WTC11 (cell line): ENCODE measurements at regions not wholly inside any gene's neighbourhood (a gene's known extent, or its start where the extent isn't known, plus 50 kb on each side); places are given as distances from the start of the nearest gene placed in this dataset.
"Not testable (repeated sequence)": the region's sequence is repeated elsewhere in the genome, so short reads cannot be mapped to it uniquely, and the experiment has no call there.

Experiments
- HMGA2 ChIP-seq: fragments of 250-450 bp; sonication (Bioruptor Pico); IDR thresholded peaks from 2 replicates; pipeline ENCODE4 v1.4.0; 2021; ENCODE audit warnings: mild to moderate bottlenecking, moderate library complexity
- SOX15 ChIP-seq: fragments of 250-450 bp; sonication (Bioruptor Pico); IDR thresholded peaks from 2 replicates; pipeline ENCODE4 v1.9.0; 2021; ENCODE audit warnings: mild to moderate bottlenecking
- ZNF263 ChIP-seq: sonication (generic); formaldehyde crosslinking; IDR thresholded peaks from 2 replicates; pipeline ENCODE4 v1.8.1; 2022; ENCODE audit warnings: low read depth, mild to moderate bottlenecking, moderate library complexity, missing genetic modification reagents
- TF ChIP-seq, protein P1 (sequence below): fragments of 200-600 bp; IDR thresholded peaks from 2 replicates; pipeline ENCODE4 v1.8.0; 2022; ENCODE audit warnings: antibody characterized with exemption

DNA sequence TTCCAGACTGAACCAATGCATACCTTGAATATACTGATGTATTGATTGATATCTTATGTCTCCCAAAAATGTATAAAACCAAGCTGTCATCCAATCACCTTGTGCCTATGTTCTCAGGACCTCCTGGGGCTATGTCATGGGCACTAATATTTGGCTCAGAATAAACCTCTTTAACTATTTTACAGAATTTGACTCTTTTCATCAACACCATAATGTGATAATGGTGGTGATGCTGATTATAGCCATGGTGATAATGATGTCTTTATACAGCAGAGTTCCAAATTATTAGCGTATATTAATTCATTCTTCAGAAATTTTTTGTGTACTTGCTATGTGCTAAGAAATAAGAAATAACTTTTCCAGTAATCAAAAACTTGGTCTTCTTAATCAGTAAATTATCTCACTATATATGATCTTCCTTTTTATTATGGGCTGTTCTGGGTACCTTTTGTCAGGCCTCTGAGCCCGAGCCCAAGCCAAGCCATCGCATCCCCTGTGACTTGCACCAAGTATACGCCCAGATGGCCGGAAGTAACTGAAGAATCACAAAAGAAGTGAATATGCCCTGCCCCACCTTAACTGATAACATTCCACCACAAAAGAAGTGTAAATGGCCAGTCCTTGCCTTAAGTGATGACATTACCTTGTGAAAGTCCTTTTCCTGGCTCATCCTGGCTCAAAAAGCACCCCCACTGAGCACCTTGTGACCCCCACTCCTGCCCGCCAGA, 496.2 kb upstream of the MMS22L start:
- TF ChIP-seq ZNF263, HMGA2, SOX15 (CRISPR knock-in tag): not testable (repeated sequence)
- TF ChIP-seq, protein P1, sequence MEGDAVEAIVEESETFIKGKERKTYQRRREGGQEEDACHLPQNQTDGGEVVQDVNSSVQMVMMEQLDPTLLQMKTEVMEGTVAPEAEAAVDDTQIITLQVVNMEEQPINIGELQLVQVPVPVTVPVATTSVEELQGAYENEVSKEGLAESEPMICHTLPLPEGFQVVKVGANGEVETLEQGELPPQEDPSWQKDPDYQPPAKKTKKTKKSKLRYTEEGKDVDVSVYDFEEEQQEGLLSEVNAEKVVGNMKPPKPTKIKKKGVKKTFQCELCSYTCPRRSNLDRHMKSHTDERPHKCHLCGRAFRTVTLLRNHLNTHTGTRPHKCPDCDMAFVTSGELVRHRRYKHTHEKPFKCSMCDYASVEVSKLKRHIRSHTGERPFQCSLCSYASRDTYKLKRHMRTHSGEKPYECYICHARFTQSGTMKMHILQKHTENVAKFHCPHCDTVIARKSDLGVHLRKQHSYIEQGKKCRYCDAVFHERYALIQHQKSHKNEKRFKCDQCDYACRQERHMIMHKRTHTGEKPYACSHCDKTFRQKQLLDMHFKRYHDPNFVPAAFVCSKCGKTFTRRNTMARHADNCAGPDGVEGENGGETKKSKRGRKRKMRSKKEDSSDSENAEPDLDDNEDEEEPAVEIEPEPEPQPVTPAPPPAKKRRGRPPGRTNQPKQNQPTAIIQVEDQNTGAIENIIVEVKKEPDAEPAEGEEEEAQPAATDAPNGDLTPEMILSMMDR, result not testable (repeated sequence)
